NCI-H1930 (cell line): ENCODE measurements at regions not wholly inside any gene's neighbourhood (a gene's known extent, or its start where the extent isn't known, plus 50 kb on each side); places are given as distances from the start of the nearest gene placed in this dataset.
"Not testable (repeated sequence)": the region's sequence is repeated elsewhere in the genome, so short reads cannot be mapped to it uniquely, and the experiment has no call there.

Source experiments
- DNase-seq, 2 experiments: peaks; one replicate each; lab custom pipeline; 2025; lab: John Stamatoyannopoulos, UW

GRCh38 chr6:90372450-90372849 is 75.8 kb upstream of the BACH2 start:
- DNase-seq = no peak

- DNase-seq = no peak
Observed at GRCh38 chr6:90370493-90370959, 73.9 kb upstream of the BACH2 start.

GRCh38 chr6:90369651-90370050 is 73.0 kb upstream of the BACH2 start:
- no peak for DNase-seq

- no peak for DNase-seq
Observed at GRCh38 chr6:90369024-90369519, 72.4 kb upstream of the BACH2 start.

GRCh38 chr6:90368601-90369000 is 72.0 kb upstream of the BACH2 start:
- DNase-seq = no peak

GRCh38 chr6:90368001-90368400 is 71.4 kb upstream of the BACH2 start:
- DNase-seq = no peak

GRCh38 chr6:90365565-90366219 is 69.0 kb upstream of the BACH2 start:
- no peak for DNase-seq

GRCh38 chr6:90365002-90365401 is 68.4 kb upstream of the BACH2 start:
- no peak for DNase-seq

- DNase-seq = no peak
Observed at GRCh38 chr6:90364286-90364685, 67.6 kb upstream of the BACH2 start.

- DNase-seq = no peak
Observed at GRCh38 chr6:90362318-90362717, 65.7 kb upstream of the BACH2 start.

- no peak for DNase-seq
Observed at GRCh38 chr6:90361174-90361573, 64.5 kb upstream of the BACH2 start.

GRCh38 chr6:90358036-90358770 is 61.6 kb upstream of the BACH2 start:
- not testable (repeated sequence) for DNase-seq

- DNase-seq = no peak
Observed at GRCh38 chr6:90356012-90356421, 59.4 kb upstream of the BACH2 start.

GRCh38 chr6:90354961-90355360 is 58.3 kb upstream of the BACH2 start:
- no peak for DNase-seq

- no peak for DNase-seq
Observed at GRCh38 chr6:90351696-90352095, 55.1 kb upstream of the BACH2 start.

- no peak for DNase-seq
Observed at GRCh38 chr6:90350689-90351554, 54.3 kb upstream of the BACH2 start.

- no peak for DNase-seq
Observed at GRCh38 chr6:90347411-90347851, 50.8 kb upstream of the BACH2 start.

- DNase-seq = no peak
Observed at GRCh38 chr6:90346729-90347128, 50.1 kb upstream of the BACH2 start.
